H1 (cell line): ENCODE measurements at regions not wholly inside any gene's neighbourhood (a gene's known extent, or its start where the extent isn't known, plus 50 kb on each side); places are given as distances from the start of the nearest gene placed in this dataset.
A peak's percentile ranks its signal among the peaks of the same experiment; 100 is the strongest.

Experiments used
- CTCF ChIA-PET: fragments of 300-600 bp; sonication (Branson Sonifier 250); formaldehyde crosslinking; loops from one replicate; lab custom pipeline; 2021; ENCODE audit not compliant: partially characterized antibody; lab: Charles Lee
- POLR2A ChIA-PET: fragments of 300-600 bp; sonication (Branson Sonifier 250); formaldehyde crosslinking; loops from one replicate; lab custom pipeline; 2021; ENCODE audit warnings: inconsistent platforms; ENCODE audit not compliant: partially characterized antibody; lab: Charles Lee
- DNase-seq, 2 experiments: peaks; one replicate each; pipeline versions ENCODE4 v3.0.0 to v3.0.0-alpha.2; 2010 to 2022; ENCODE audit warnings: low spot score in 2 of 2, low read depth in 1 of 2, mixed read lengths in 1 of 2
- FAIRE-seq: peaks from 2 replicates; lab custom pipeline; 2011; peaks lifted over from hg19 to GRCh38; lab: Jason Lieb, UNC
- H2AFZ ChIP-seq: 2 replicates; pipeline ENCODE4 v1.8.1; 2012; ENCODE audit warnings: low read length, inconsistent platforms
- H2AK5ac ChIP-seq: 2 replicates; pipeline ENCODE4 v1.6.1; 2013; ENCODE audit warnings: low read depth, low read length
- H2BK120ac ChIP-seq: replicated peaks from 2 replicates; pipeline ENCODE3; 2013; ENCODE audit warnings: low read depth, low read length, inconsistent platforms
- H2BK12ac ChIP-seq: 2 replicates; pipeline ENCODE4 v1.6.1; 2013; ENCODE audit warnings: low read depth, low read length
- H2BK15ac ChIP-seq: 2 replicates; pipeline ENCODE4 v1.6.1; 2013; ENCODE audit warnings: low read length
- H2BK20ac ChIP-seq: 2 replicates; pipeline ENCODE4 v1.6.1; 2013; ENCODE audit warnings: low read length
- H2BK5ac ChIP-seq: 2 replicates; pipeline ENCODE4 v1.6.1; 2013; ENCODE audit warnings: low read depth, low read length
- H3K14ac ChIP-seq: 2 replicates; pipeline ENCODE4 v1.6.1; 2013; ENCODE audit warnings: inconsistent platforms; ENCODE audit not compliant: insufficient read length
- H3K18ac ChIP-seq: 2 replicates; pipeline ENCODE4 v1.6.1; 2013; ENCODE audit warnings: low read length; ENCODE audit errors: extremely low read depth
- H3K23ac ChIP-seq: 2 replicates; pipeline ENCODE4 v1.6.1; 2013; ENCODE audit warnings: inconsistent platforms; ENCODE audit not compliant: insufficient read length
- H3K23me2 ChIP-seq: 2 replicates; pipeline ENCODE4 v1.6.1; 2013; ENCODE audit warnings: low read depth, low read length
- H3K27ac ChIP-seq: 2 replicates; pipeline ENCODE4 v1.6.1; 2011; ENCODE audit warnings: low read depth, low read length, inconsistent platforms
- H3K27me3 ChIP-seq, 4 experiments: replicated peaks in 1 of 4; 1 replicate in 1 of 4; 2 replicates in 3 of 4; pipeline versions ENCODE4 v1.6.1 to v1.8.1; 2011 to 2013; ENCODE audit warnings: low read length in 3 of 4, mild to moderate bottlenecking in 3 of 4, inconsistent platforms in 2 of 4, mixed read lengths in 2 of 4, moderate library complexity in 1 of 4; ENCODE audit not compliant: control insufficient read depth in 3 of 4, insufficient read depth in 3 of 4; ENCODE audit errors: extremely low read depth in 1 of 4
- H3K36me3 ChIP-seq, 4 experiments: 2 replicates each; pipeline versions ENCODE4 v1.6.1 to v1.8.1; 2011 to 2013; ENCODE audit warnings: mild to moderate bottlenecking in 4 of 4, low read length in 3 of 4, moderate library complexity in 2 of 4, control low read depth in 1 of 4, inconsistent platforms in 1 of 4; ENCODE audit not compliant: insufficient read depth in 4 of 4, control insufficient read depth in 2 of 4
- H3K4ac ChIP-seq: replicated peaks from 2 replicates; pipeline ENCODE3; 2013; ENCODE audit warnings: low read length, low read depth, mixed read lengths, inconsistent platforms; ENCODE audit not compliant: insufficient read length
- H3K4me1 ChIP-seq, 4 experiments: replicated peaks in 1 of 4; 1 replicate in 1 of 4; 2 replicates in 3 of 4; pipeline versions ENCODE4 v1.6.1 to v1.8.1; 2011 to 2013; ENCODE audit warnings: low read length in 3 of 4, inconsistent platforms in 2 of 4, mixed read lengths in 1 of 4; ENCODE audit not compliant: insufficient read depth in 4 of 4, control insufficient read depth in 3 of 4
- H3K4me2 ChIP-seq, 2 experiments: 2 replicates each; pipeline versions ENCODE4 v1.6.1 to v1.8.1; 2011 to 2013; ENCODE audit warnings: low read depth in 2 of 2, low read length in 2 of 2, control low read depth in 1 of 2, inconsistent platforms in 1 of 2, mild to moderate bottlenecking in 1 of 2; ENCODE audit not compliant: insufficient read depth in 1 of 2
- H3K4me3 ChIP-seq, 4 experiments: fragments of 200-600, 300-600 bp in 1 of 4; sonication (generic), shearing (Covaris generic), sonication (Bioruptor Twin) in 1 of 4; 2 replicates each; pipeline versions ENCODE4 v1.5.1 to v1.8.1; 2011 to 2016; ENCODE audit warnings: low read length in 4 of 4, low read depth in 3 of 4, control low read depth in 2 of 4, inconsistent platforms in 2 of 4, mild to moderate bottlenecking in 2 of 4, mixed read lengths in 1 of 4, moderate library complexity in 1 of 4; ENCODE audit not compliant: insufficient read depth in 2 of 4; ENCODE audit errors: extremely low read depth in 1 of 4
- H3K56ac ChIP-seq: replicated peaks from 2 replicates; pipeline ENCODE3; 2013; ENCODE audit warnings: low read depth, mild to moderate bottlenecking, mixed read lengths, low read length, inconsistent platforms; ENCODE audit not compliant: insufficient read length
- H3K79me1 ChIP-seq: 2 replicates; pipeline ENCODE4 v1.6.1; 2013; ENCODE audit warnings: low read depth, low read length, control low read depth
- H3K79me2 ChIP-seq, 2 experiments: 2 replicates each; pipeline versions ENCODE4 v1.6.1 to v1.8.1; 2012 to 2013; ENCODE audit warnings: low read length in 2 of 2, mild to moderate bottlenecking in 2 of 2, inconsistent platforms in 1 of 2; ENCODE audit not compliant: insufficient read depth in 2 of 2, control insufficient read depth in 1 of 2
- H3K9ac ChIP-seq, 4 experiments: replicated peaks in 1 of 4; 1 replicate in 1 of 4; 2 replicates in 3 of 4; pipeline versions ENCODE4 v1.6.1 to v1.8.1; 2011 to 2013; ENCODE audit warnings: low read depth in 3 of 4, low read length in 3 of 4, control low read depth in 2 of 4, mild to moderate bottlenecking in 2 of 4, moderate library complexity in 2 of 4, inconsistent platforms in 1 of 4; ENCODE audit errors: extremely low read depth in 1 of 4
- H3K9me3 ChIP-seq, 2 experiments: 2 replicates each; pipeline versions ENCODE4 v1.6.1 to v1.8.1; 2012 to 2013; ENCODE audit warnings: mild to moderate bottlenecking in 2 of 2, moderate library complexity in 2 of 2, control low read depth in 1 of 2, inconsistent platforms in 1 of 2, low read depth in 1 of 2, low read length in 1 of 2, mixed read lengths in 1 of 2; ENCODE audit not compliant: insufficient read depth in 2 of 2
- H4K20me1 ChIP-seq, 2 experiments: replicated peaks in 1 of 2; 2 replicates each; pipeline versions ENCODE3 to v1.8.1; 2011 to 2013; ENCODE audit warnings: inconsistent platforms in 2 of 2, low read length in 2 of 2, mild to moderate bottlenecking in 1 of 2; ENCODE audit not compliant: insufficient read depth in 2 of 2, control insufficient read depth in 1 of 2
- H4K5ac ChIP-seq: 2 replicates; pipeline ENCODE4 v1.6.1; 2013; ENCODE audit warnings: low read length, low read depth, mixed read lengths, inconsistent platforms; ENCODE audit not compliant: insufficient read length
- H4K8ac ChIP-seq: 2 replicates; pipeline ENCODE4 v1.8.0; 2013; ENCODE audit warnings: mild to moderate bottlenecking, moderate library complexity, low read length, inconsistent platforms; ENCODE audit not compliant: insufficient read depth; ENCODE audit errors: extremely low read depth
- H4K91ac ChIP-seq: replicated peaks from 2 replicates; pipeline ENCODE3; 2013; ENCODE audit warnings: low read length, mixed read lengths, inconsistent platforms; ENCODE audit not compliant: insufficient read length
- CHD1 ChIP-seq: IDR thresholded peaks from 2 replicates; pipeline ENCODE4 v1.6.1; 2012; ENCODE audit warnings: low read depth, low read length, improper control_type of control experiment
- E2F6 ChIP-seq: IDR thresholded peaks from 2 replicates; pipeline ENCODE4 v1.6.1; 2012; ENCODE audit warnings: inconsistent platforms
- GABPA ChIP-seq: IDR thresholded peaks from 2 replicates; pipeline ENCODE4 v1.6.1; 2011; ENCODE audit warnings: mild to moderate bottlenecking, low read length, moderate library complexity, borderline replicate concordance; ENCODE audit not compliant: insufficient read depth
- JUN ChIP-seq: IDR thresholded peaks from 2 replicates; pipeline ENCODE4 v1.6.1; 2011; ENCODE audit warnings: low read depth, mild to moderate bottlenecking, improper control_type of control experiment, low read length
- MAFK ChIP-seq: IDR thresholded peaks from 2 replicates; pipeline ENCODE4 v1.6.1; 2012; ENCODE audit warnings: low read depth, mild to moderate bottlenecking, improper control_type of control experiment, low read length
- PHF8 ChIP-seq: fragments of 200-600 bp; sonication (generic); conservative IDR thresholded peaks from 2 replicates; pipeline ENCODE4 v1.7.1; 2012; ENCODE audit warnings: low read depth, mild to moderate bottlenecking, inconsistent platforms, low read length, moderate library complexity
- POLR2A ChIP-seq, 2 experiments: IDR thresholded peaks; 1 replicate in 1 of 2; 2 replicates in 1 of 2; pipeline ENCODE4 v1.6.1; 2011; ENCODE audit warnings: low read depth in 2 of 2, low read length in 2 of 2, mild to moderate bottlenecking in 2 of 2; ENCODE audit errors: control extremely low read depth in 1 of 2
- RFX5 ChIP-seq: IDR thresholded peaks from 2 replicates; pipeline ENCODE4 v1.6.1; 2011; ENCODE audit warnings: low read depth, low read length, improper control_type of control experiment, borderline replicate concordance
- RNF2 ChIP-seq: fragments of 200-900, 300-1000 bp; sonication (generic); IDR thresholded peaks from 2 replicates; pipeline ENCODE4 v1.7.1; 2016; ENCODE audit warnings: borderline replicate concordance, low read depth, mild to moderate bottlenecking, antibody characterized with exemption, low read length; ENCODE audit not compliant: poor library complexity, severe bottlenecking; ENCODE audit errors: missing control alignments
- RXRA ChIP-seq: IDR thresholded peaks from 2 replicates; pipeline ENCODE4 v1.6.1; 2011; ENCODE audit warnings: low read depth, mild to moderate bottlenecking, low read length, moderate library complexity; ENCODE audit not compliant: insufficient read depth
- SIRT6 ChIP-seq: IDR thresholded peaks from one replicate; pipeline ENCODE4 v1.7.1; 2012; ENCODE audit warnings: low read length, inconsistent platforms
- TAF7 ChIP-seq: optimal IDR thresholded peaks from 2 replicates; pipeline ENCODE3; 2011; ENCODE audit warnings: low read depth, mild to moderate bottlenecking, inconsistent platforms, low read length, moderate library complexity, borderline replicate concordance
- YY1 ChIP-seq: IDR thresholded peaks from 2 replicates; pipeline ENCODE4 v1.6.1; 2011; ENCODE audit warnings: low read depth, mild to moderate bottlenecking, low read length
- WGBS, 2 experiments: shearing (Covaris generic) in 1 of 2; methylation state at CpG; one replicate each; pipeline versions ENCODE4 v1.1.6 to v1.1.7; 2013 to 2015; ENCODE audit warnings: low lambda C conversion rate in 2 of 2, mixed read lengths in 2 of 2, inconsistent platforms in 1 of 2, low coverage in 1 of 2, missing lambda C conversion rate in 1 of 2; ENCODE audit not compliant: insufficient replicate concordance in 2 of 2, insufficient coverage in 1 of 2, insufficient read length in 1 of 2; ENCODE audit errors: extremely low coverage in 1 of 2, missing lambda C conversion rate in 1 of 2; 5-methylcytosine and 5-hydroxymethylcytosine counted together

- Histone ChIP-seq H3K23ac (no peak overlapping the region), H2BK120ac (no peak overlapping the region), H4K91ac (no peak overlapping the region), H2BK12ac (no peak overlapping the region), H4K8ac (no peak overlapping the region), H2AFZ (no peak overlapping the region), H2AK5ac (no peak overlapping the region), H3K79me1 (peaks cover 11% of the 10 kb centered on the region), H3K4ac (no peak overlapping the region), H3K18ac (no peak overlapping the region; the same call in 1 of the 2 replicates), H3K36me3 (no peaks in the 10 kb centered on the region), H3K56ac (no peak overlapping the region), H4K5ac (no peak overlapping the region), H3K4me1 (no peaks in the 10 kb centered on the region; a peak in 1 of 7 replicates), H3K27ac (no peak overlapping the region), H2BK20ac (no peak overlapping the region), H3K23me2 (no peaks in the 10 kb centered on the region), H4K20me1 (peaks cover 2 to 11% of the 10 kb centered on the region in 2 experiments), H3K79me2 (peaks cover 0 to 37% of the 10 kb centered on the region in 2 experiments; a peak in 3 of 4 replicates), H2BK5ac (0 out of 2 replicates have a peak overlapping the region, but pooled peaks have one; percentile 60), H2BK15ac (no peak overlapping the region), H3K9me3 (no peaks in the 10 kb centered on the region), H3K4me3 (no peak overlapping the region), H3K27me3 (no peaks in the 10 kb centered on the region), H3K14ac (no peak overlapping the region), H3K9ac (no peak overlapping the region), H3K4me2 (no peak overlapping the region)
- POLR2A ChIA-PET = no interaction called here
- WGBS, 2 experiments = 91% methylated on average over 2 of the region's 2 CpGs; no CpG with 5 or more reads in 1 of the 2 experiments
- DNase-seq = no peak
- FAIRE-seq = no peak
- CTCF ChIA-PET = no interaction called here
- no peak for TF ChIP-seq E2F6
- TF ChIP-seq MAFK = no peak
- no peak for TF ChIP-seq RFX5
- no peak for TF ChIP-seq PHF8
- no peak for TF ChIP-seq RXRA
- TF ChIP-seq GABPA = no peak
- TF ChIP-seq RNF2 = no peak
- no peak for TF ChIP-seq CHD1
- TF ChIP-seq JUN = no peak
- no peak for TF ChIP-seq SIRT6
- TF ChIP-seq TAF7 = no peak
- no peak for TF ChIP-seq POLR2A (IDR thresholded peaks at IDR 0.05; ENCODE audit: control extremely low read depth in 1 of 2, low read depth in 2 of 2, low read length in 2 of 2)
- TF ChIP-seq YY1 = no peak
Observed at GRCh38 chr21:14058566-14058965, 152.2 kb downstream of the LIPI start.
